Adrenal gland (tissue), 5 donors: ENCODE measurements at regions not wholly inside any gene's neighbourhood (a gene's known extent, or its start where the extent isn't known, plus 50 kb on each side); places are given as distances from the start of the nearest gene placed in this dataset.

ENCODE experiments used
- POLR2A ChIP-seq, 2 donors: fragments of 450-650 bp; IDR thresholded peaks; one replicate each; pipeline ENCODE4 v1.6.1; 2017; ENCODE audit warnings: antibody characterized with exemption in 2 of 2, mild to moderate bottlenecking in 2 of 2, moderate library complexity in 1 of 2
- TF ChIP-seq, protein P1 (sequence below), 6 experiments: fragments of 450-650 bp in 4 of 6; fragments of 200-600 bp in 2 of 6; sonication (generic) in 1 of 6; IDR thresholded peaks; 1 replicate in 5 of 6; 2 replicates in 1 of 6; pipeline versions ENCODE4 v1.5.1 to v1.8.0; 2016 to 2021; ENCODE audit warnings: antibody characterized with exemption in 6 of 6, mild to moderate bottlenecking in 2 of 6, moderate library complexity in 1 of 6
- donor health status: DM: no; HTN: no; CAD: no.

DNA sequence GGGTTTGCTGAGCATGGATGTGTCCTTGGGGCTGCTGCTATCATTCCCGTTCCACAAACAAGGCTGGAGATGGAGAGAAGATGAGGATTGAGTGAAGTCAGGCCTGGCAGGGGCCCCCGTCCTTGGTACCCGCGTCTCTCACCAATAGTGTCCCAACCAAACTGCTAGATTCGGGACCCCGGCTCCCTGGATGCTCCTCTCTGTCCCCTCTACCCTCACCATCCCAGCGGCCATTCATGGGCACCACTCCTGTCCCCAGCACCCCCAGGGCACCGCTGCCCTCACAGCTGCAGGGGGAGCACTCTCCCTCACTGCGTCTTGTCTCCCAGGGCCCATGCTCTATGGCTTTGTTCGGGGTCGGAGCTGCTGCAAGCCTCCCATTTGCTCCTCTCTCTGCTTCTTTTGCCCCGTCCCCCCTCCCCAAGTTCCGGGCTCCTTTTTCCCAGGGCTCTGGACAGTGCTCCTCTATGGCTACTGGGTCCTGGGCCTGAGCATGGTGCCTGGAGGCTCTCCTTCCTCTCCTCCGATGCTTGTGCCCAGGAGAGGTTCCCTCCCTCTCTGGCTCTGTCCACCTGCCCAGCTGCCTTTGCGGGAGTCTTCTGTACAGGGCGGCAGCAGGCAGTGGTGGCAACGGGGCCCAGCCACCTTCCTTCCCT, 219.5 kb downstream of the TEX29 start:
- no peak for TF ChIP-seq POLR2A (IDR thresholded peaks at IDR 0.05)
- TF ChIP-seq, protein P1, sequence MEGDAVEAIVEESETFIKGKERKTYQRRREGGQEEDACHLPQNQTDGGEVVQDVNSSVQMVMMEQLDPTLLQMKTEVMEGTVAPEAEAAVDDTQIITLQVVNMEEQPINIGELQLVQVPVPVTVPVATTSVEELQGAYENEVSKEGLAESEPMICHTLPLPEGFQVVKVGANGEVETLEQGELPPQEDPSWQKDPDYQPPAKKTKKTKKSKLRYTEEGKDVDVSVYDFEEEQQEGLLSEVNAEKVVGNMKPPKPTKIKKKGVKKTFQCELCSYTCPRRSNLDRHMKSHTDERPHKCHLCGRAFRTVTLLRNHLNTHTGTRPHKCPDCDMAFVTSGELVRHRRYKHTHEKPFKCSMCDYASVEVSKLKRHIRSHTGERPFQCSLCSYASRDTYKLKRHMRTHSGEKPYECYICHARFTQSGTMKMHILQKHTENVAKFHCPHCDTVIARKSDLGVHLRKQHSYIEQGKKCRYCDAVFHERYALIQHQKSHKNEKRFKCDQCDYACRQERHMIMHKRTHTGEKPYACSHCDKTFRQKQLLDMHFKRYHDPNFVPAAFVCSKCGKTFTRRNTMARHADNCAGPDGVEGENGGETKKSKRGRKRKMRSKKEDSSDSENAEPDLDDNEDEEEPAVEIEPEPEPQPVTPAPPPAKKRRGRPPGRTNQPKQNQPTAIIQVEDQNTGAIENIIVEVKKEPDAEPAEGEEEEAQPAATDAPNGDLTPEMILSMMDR (IDR thresholded peaks at IDR 0.05) = no peak
